Liver (tissue), 3 donors: ENCODE measurements at regions not wholly inside any gene's neighbourhood (a gene's known extent, or its start where the extent isn't known, plus 50 kb on each side); places are given as distances from the start of the nearest gene placed in this dataset.

Source experiments
- ATF3 ChIP-seq: IDR thresholded peaks from 2 replicates; pipeline ENCODE4 v1.6.1; 2016; ENCODE audit warnings: antibody characterized with exemption
- CTCF ChIP-seq: fragments of 150-350 bp; IDR thresholded peaks from 2 replicates; pipeline ENCODE4 v1.5.1; 2017; ENCODE audit warnings: improper control_type of control experiment, low read depth, low read length; ENCODE audit not compliant: missing input control
- FOXA1 ChIP-seq: IDR thresholded peaks from 2 replicates; pipeline ENCODE4 v1.6.1; 2016; ENCODE audit warnings: antibody characterized with exemption
- JUND ChIP-seq, 2 donors: IDR thresholded peaks; 2 replicates each; pipeline ENCODE4 v1.6.1; 2016; ENCODE audit warnings: antibody characterized with exemption in 2 of 2
- RAD21 ChIP-seq, 2 donors: IDR thresholded peaks; 2 replicates each; pipeline ENCODE4 v1.6.1; 2016; ENCODE audit warnings: antibody characterized with exemption in 2 of 2, mild to moderate bottlenecking in 2 of 2
- REST ChIP-seq: IDR thresholded peaks from 2 replicates; pipeline ENCODE4 v1.6.1; 2016; ENCODE audit warnings: antibody characterized with exemption, mild to moderate bottlenecking
- RXRA ChIP-seq, 2 donors: IDR thresholded peaks; 2 replicates each; pipeline ENCODE4 v1.6.1; 2017 to 2018; ENCODE audit warnings: antibody characterized with exemption in 2 of 2, mild to moderate bottlenecking in 1 of 2
- TAF1 ChIP-seq: conservative IDR thresholded peaks from 2 replicates; pipeline ENCODE4 v1.6.1; 2016; ENCODE audit warnings: antibody characterized with exemption, mild to moderate bottlenecking
- YY1 ChIP-seq: IDR thresholded peaks from 2 replicates; pipeline ENCODE4 v1.6.1; 2016; ENCODE audit warnings: antibody characterized with exemption, mild to moderate bottlenecking
- ZBTB33 ChIP-seq: IDR thresholded peaks from 2 replicates; pipeline ENCODE4 v1.6.1; 2016; ENCODE audit warnings: antibody characterized with exemption
- donor health status: healthy.
- donor health status: healthy.

- TF ChIP-seq TAF1 (no peak), RAD21 (IDR thresholded peaks at IDR 0.05) (no peak), CTCF (no peak), REST (no peak), RXRA (IDR thresholded peaks at IDR 0.05) (no peak), ZBTB33 (no peak), ATF3 (no peak), YY1 (no peak), JUND (IDR thresholded peaks at IDR 0.05) (no peak), FOXA1 (no peak)
These were observed 250.3 kb upstream of the NFE2L3 start for GRCh38 chr7:25901658-25902057.
